ENCODE measurements at regions not wholly inside any gene's neighbourhood (a gene's known extent, or its start where the extent isn't known, plus 50 kb on each side); places are given as distances from the start of the nearest gene placed in this dataset.
A peak's percentile ranks its signal among the peaks of the same experiment; 100 is the strongest.

DNA sequence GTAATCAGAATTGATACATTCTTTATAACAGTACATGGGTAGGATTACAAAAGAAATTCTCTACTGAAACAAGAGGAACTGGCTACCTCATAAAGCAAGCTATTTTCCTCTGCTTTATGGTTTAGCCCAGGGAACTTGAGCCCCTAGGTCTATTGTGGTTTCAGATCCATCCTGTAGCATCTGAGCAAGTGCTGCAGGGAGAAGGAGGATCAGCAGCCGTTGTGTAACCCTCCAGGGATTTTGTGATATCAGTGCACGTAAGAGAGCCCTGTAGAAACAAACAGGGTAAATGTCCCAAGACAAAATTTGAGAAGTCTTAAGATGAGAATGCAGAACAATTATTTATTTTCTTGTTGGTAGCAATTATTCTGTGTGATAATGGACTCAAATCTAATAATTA lies 165.2 kb upstream of the DEFB112 start:
- no peak for FAIRE-seq

DNA sequence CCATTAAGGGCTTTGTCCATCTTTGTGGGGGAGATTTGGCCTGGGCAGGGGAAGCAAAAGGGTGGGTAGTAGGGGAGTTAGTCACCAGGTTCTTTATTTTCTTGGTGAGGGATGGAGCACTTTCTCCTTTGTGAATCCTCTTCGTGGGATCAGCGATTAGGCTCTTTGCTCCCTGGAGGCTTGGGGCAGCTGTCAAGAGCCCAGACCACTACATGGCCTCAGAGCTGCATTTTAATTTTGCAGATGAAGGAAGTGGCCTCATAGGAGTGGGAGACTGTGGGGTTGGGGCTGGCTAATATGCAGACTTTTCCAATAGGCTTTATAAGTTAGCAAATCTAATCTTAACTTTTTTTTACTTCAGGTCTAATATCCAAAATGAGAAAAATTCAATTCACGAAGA lies 168.1 kb upstream of the DEFB112 start:
- DNase-seq (ENCODE audit: insufficient read length, low spot score): no peak
- FAIRE-seq: no peak

More for the DNA sequence above, 165.2 kb upstream of the DEFB112 start:
- DNase-seq (ENCODE audit: insufficient read length, low spot score): no peak

DNA sequence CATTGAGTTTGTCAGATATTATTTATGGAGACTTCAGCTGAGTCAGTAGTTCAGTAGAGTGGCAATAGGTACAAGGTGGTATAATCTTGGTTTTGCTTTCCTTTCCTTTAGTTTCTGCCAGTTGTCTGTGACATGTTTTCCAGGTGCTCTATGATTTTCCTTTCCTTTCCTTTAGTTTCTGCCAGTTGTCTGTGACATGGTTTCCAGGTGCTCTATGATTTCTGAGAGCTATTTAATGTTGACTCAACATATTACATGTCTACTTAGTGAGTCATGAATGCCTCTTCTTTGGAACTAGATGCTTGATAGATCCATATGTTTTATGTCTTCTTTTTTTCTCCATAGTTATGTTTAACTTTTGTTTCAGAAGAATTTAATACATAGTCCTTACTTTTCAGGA lies 186.4 kb upstream of the DEFB112 start:
- no peak for FAIRE-seq
- no peak for DNase-seq (ENCODE audit: insufficient read length, low spot score)

DNA sequence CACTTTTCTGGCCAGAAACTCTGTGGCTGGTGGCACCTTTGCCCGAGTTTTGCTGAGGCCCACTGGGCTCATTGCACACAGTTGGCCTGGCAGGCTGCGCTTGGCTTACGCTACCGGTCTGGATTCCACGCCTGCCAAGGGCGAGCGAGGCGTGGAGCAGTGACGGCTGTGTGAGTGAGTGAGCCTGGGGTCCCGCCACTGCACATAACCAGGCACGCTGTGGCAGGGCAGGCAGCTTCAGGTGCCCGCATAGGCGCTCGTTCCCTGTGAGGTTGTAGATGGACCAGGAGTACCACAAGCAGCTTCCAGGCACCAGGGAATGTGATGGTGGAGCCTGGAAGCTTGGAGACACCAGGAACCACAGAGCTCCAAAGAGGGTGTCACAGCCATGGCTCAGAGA lies 190.1 kb upstream of the DEFB112 start:
- FAIRE-seq: no peak

DNA sequence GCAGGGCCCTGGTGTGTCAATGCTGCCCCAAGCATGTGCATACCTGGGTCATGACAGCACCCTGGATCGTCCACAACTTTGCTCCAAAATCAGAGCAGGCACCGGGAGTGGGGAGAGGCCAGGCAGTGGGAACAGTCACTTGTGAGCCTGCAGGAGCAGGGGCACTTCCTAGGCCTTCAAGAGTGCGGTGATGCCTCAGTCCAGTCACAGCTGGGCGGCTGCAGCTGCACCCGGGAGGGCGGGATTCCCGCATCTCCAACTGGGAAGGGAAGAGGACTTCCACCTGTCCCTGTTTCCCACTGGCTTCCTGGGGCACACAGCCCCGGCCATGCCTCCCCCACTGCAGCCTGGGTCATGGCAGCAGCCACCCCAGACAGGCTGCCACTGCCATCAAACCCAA lies 191.3 kb upstream of the DEFB112 start:
- no peak for FAIRE-seq

More for the DNA sequence above, 190.1 kb upstream of the DEFB112 start:
- DNase-seq (ENCODE audit: insufficient read length, low spot score): no peak

DNA sequence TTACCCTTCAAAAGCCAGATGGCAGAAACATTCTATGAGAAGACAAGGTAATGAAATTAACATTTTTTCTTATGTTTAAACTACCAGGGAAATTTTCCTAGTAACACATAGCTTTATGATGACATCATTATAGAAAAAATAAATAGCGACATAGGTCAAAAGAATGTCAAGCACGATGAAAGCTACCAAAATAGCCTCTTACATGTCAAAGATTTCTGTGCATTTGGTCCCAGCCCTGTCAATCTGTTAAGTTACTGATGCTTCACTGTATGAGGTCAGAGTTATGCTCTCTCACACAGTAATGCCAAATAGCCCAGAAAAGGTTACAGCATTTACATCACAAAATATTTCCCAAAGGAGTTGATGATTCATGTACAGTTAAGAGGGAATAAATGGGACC lies 199.8 kb upstream of the DEFB112 start:
- DNase-seq (ENCODE audit: insufficient read length, low spot score): no peak
- no peak for FAIRE-seq

More for the DNA sequence above, 191.3 kb upstream of the DEFB112 start:
- no peak for DNase-seq (ENCODE audit: insufficient read length, low spot score)

DNA sequence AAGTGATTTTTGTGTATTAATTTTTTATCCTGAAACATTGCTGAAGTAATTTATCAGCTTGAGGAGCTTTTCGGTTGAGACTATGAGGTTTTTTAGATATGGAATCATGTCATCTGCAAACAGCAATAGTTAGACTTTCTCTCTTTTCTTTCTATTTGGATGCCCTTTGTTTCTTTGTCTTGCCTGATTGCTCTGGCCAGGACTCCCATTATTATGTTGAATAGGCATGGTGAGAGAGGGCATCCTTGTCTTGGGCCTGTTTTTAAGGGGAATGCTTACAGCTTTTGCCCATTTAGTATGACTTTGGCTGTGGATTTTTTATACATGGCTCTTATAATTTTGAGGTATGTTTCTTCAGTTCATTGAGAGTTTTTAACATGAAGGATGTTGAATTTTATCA lies 207.6 kb upstream of the DEFB112 start:
- no peak for FAIRE-seq
- DNase-seq (ENCODE audit: insufficient read length, low spot score): no peak

DNA sequence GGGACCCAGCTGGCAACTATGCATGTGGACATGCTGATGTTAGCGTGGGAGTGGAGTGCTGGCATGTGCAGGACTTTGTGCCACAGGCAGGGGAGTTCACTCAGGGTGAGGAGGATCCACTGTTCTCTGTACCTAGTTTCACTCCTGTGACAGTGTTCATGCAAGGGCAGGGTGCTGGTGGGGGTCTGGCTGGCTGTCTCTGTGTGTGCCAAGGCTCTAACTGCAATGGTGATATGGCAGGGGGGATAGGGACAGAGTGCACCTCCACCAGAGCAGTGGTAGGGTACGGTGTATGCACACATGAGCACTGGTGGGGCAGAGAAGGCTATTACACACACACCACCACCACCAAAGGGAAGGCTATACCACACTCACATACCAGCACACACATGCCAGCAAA lies 210.2 kb upstream of the DEFB112 start:
- FAIRE-seq: no peak
- DNase-seq (ENCODE audit: insufficient read length, low spot score): no peak

DNA sequence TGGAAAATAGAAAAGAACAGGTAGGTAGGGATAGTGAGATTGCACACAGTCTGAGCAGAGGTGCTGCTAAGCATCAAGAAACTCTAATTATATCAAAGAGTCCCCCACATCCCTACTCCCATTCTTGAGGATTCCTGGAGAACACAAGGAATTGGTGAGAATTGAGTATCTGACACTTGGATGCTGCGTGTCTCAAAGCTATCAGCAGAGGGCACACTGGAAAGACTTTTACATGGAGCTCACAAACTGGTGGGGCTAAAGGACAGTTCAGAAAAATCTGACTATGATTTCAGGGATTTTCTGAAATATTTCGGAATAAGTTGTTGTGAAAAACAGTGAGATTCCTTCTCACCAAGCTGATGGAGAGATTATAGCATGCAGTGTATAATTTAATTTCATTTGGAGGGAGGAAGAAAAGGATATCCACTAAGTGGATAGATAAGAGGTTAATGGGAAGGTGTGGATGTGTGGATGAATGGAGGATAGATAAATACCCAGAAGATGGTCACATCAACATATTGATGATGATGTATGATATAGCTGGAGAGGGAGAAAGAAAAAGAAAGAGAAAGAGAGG lies 215.4 kb upstream of the DEFB112 start:
- peak; percentile 23 for DNase-seq (ENCODE audit: insufficient read length, low spot score)
- no peak for FAIRE-seq

DNA sequence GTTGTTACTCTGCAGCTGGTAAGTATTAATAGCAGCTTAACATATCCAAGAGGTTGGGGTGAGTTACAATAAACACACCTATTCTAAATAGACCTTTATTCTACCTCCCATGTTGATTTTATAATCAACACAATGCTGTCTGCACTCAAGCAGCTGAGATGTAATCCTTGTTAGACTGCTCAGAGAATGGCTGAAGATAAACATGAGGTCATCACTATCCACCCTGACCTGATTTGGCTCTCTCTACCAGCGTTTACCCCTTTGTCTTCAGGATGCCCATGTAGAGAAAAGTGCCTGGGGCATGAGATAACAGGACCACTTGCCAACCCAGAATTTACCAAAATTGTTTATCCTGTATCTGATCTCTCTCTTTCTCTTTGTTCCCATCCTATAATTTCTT lies 220.7 kb upstream of the DEFB112 start:
- DNase-seq (ENCODE audit: insufficient read length, low spot score): no peak
- no peak for FAIRE-seq

DNA sequence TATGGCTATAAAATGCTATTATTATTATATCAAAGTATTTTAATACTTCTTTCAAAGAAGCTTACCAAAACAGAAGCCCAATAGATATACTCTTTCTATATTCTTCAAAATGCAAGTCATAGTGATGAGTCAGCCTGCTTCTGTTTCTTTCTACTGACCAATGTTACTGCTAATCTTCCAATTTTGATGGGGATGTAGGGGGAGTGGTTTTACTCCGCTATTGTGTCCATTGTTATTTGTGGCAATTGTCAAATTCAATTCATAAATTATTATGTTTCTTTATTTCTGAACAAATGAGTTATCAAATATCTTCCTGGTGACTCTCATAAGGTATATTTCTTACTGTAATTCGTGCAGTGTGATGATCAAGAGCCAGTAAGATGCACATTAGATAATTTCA lies 221.5 kb upstream of the DEFB112 start:
- DNase-seq (ENCODE audit: insufficient read length, low spot score): no peak
- FAIRE-seq: no peak

DNA sequence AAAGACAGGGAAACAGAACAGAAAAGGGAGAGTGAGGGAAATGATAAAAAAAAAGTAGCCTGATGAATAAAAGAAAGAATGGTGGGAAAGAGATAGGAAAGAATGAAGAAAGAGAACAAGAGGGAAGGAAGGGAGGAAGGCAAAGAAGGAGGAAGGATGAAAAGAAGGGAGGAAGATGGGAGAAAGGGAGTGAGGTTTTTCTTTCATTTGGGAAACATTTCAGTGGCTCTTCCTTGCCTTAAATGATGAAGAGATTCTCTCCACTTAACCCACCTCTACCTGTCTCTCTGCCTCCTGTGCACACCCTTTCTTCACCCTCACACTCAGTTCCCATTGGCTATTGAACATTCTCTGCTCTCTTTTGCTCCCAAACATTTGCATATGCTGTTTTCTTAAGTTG lies 222.1 kb upstream of the DEFB112 start:
- FAIRE-seq (no peak), DNase-seq (ENCODE audit: insufficient read length, low spot score) (no peak)

DNA sequence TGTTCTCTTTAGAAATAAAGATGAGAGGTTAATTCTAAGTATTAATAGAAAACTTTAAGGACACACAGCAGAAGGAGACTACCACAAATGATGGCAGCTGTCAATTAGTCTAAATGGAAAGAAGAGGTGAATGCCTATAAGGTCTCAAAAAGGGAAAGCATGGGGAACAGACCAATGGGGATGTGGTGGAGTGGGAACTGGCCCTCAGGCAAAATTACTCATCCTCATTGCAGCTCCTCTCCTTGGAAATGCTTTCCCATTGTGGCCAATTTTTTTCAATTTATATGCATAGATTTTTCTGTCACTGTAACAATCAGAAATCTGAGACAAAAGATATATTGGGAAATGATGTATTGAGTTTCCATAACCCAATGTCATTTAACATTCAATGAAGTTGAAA lies 222.9 kb upstream of the DEFB112 start:
- DNase-seq (ENCODE audit: insufficient read length, low spot score) (peak; percentile 19), FAIRE-seq (no peak)

DNA sequence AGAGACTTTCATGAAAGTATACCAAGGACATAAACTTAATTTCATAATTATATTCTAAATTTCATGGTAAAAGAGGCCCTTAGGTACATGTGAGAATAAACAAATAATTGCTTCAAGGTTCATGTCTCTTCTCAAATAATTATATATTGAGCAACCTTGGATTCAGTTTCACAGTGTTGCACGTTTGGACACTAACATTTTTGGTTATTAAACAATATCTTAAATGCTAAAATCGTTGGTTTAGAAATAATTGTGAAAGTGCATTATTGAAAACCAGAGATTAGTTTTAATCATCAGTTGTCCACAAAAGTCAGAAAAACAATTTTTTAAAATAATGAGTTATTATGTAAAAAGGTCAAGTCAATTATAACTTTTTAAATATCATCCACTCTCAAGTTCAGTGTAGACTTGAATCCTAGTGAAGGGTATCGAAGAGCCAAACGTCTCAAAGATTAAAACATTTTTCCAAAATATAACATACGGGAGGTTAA lies 227.1 kb upstream of the DEFB112 start:
- no peak for FAIRE-seq
- no peak for DNase-seq (ENCODE audit: insufficient read length, low spot score)

DNA sequence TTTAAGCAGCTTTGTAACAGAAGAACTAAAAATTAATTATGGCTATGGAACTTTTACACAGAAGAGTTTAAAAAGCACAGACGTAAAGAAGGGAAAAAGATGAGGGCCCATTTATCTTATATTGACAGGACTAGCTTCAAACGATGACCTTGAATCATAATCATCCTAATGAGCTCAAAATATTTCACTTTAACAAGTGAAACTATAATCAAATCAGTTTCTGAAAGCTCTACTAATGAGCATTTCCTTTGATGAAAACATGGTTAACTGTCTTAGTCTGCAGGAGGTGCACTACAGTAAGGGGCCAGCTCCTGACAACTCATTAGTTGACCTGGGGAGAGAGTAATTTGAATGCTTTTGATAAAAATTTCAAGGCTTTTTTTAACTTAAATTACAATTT lies 228.0 kb upstream of the DEFB112 start:
- DNase-seq (ENCODE audit: insufficient read length, low spot score) (no peak), FAIRE-seq (no peak)

DNA sequence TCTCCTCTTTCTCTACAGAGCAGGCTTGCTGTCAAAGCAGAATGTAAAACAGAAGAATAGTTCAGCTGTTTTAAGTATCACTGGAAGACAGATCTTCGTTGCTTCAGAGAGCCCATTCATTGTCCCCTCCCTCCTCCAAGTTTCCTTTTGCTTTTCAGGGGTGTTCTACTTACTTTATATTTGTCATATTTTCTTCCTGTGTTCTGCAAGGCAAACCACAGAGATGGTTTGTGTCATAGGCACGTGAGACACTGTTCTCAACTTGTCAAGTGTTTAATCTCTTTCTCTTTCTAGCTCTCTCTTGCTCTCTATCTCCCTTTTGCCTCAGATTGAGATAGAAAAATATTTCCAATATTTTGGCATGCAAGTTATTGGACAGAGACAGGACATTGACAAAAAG lies 228.9 kb upstream of the DEFB112 start:
- no peak for DNase-seq (ENCODE audit: insufficient read length, low spot score)
- FAIRE-seq: no peak

DNA sequence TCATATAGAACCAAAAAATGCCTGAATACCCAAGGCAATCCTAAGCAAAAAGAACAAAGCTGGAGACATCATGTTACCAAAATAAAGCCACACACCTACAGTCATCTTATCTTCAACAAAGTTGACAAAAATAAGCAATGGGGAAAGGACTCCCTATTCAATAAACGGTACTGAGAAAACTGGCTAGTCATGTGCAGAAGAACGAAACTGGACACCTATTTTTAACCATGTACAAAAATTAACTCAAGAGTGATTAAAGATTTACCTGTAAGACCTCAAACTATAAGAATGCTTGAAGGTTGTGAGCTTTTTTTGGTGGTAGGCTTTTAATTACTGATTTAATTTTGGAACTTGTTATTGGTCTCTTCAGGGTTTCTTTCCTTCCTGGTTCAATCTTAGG lies 236.0 kb upstream of the DEFB112 start:
- no peak for FAIRE-seq
- DNase-seq (ENCODE audit: insufficient read length, low spot score): no peak

DNA sequence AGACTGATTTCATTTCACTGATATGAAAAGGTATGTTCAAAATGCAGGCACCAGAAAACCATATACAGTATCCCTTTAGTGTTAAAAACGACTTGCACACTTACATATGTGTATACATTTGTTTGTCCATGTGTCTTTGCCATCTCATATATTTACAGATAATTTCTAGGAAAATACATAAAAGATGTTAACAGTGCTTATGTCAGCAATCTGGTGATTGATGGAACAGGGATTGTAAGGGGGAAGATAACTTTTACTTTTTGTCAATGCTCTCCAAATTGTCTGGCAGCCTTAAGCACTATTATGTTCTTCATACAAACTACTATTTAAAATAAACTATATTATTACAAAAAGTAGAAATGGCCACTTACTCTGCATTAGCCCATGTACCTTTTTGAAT lies 238.5 kb upstream of the DEFB112 start:
- no peak for FAIRE-seq
- no peak for DNase-seq (ENCODE audit: insufficient read length, low spot score)

DNA sequence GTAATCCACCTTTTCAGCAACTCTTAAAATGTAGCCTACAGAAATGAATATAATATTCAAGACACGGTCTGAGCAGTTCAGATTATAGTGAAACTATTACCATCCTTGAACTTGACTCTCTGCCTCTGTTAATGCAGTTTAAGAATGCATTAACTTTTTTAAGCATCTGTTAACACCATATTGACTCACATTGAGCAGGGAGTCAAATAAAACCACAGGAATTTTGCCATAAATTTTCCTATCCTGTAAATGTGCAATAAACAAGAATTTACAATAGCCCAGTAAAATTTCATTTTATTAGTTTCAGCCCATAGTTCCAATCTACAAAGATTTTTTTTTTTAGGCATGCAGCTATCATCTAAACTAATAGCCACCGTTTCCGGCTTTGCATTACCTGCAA lies 239.2 kb upstream of the DEFB112 start:
- peak; percentile 30 for DNase-seq (ENCODE audit: insufficient read length, low spot score)
- no peak for FAIRE-seq

DNA sequence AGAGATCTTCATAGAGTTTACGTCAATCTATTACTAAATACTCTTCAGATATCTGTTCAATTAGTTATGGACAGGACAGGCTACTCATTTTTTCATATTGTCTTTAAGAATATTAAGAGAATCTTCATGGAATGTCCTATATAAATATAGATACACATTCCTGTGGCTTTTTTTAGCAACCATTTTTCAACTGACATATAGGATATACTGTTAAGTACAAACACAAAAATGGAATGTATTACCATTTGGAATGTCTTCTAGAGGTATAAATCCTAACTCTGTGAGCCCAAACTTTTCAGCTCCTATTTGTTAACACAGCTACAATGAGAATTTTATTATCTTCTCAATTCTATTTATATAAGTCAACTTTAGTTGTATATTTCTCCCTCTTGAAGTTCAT lies 239.6 kb upstream of the DEFB112 start:
- no peak for FAIRE-seq
- peak; percentile 4 for DNase-seq (ENCODE audit: insufficient read length, low spot score)

DNA sequence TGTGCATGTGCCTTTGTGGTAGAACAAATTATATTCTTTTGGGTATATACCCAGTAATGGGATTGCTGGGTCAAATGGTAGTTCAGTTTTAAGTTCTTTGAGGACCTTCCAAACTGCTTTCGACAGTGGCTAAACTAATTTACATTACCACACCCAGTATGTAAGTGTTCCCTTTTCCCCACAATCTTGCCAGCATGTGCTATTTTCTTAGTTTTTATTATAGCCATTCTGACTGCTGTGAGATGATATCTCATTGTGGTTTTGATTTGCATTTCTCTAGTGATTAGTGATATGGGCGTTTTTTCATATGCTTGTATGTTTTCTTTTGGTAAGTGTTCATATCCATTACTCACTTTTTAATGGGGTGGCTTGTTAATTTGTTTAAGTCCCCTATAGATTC lies 251.6 kb upstream of the DEFB112 start:
- DNase-seq (ENCODE audit: insufficient read length, low spot score) (no peak), FAIRE-seq (no peak)

DNA sequence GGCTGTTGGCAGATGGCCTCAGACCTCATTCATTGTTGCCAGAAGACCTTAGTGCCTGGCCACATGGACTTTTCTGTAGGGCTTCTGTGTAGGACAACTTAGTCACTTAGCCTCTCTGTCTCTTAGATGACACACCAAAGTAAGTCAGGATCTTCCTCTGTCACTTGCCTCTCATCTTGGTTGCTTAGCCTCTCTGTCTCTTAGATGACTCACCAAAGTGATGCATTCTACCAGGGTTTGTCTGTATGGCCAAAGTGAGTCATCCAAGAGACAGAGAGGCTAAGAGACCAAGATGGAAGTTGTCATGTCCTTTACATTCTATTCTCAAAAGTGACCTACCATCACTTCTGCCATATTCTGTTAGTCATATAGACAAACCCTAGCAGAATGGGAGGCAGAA lies 255.9 kb upstream of the DEFB112 start:
- FAIRE-seq: peak; percentile 9

DNA sequence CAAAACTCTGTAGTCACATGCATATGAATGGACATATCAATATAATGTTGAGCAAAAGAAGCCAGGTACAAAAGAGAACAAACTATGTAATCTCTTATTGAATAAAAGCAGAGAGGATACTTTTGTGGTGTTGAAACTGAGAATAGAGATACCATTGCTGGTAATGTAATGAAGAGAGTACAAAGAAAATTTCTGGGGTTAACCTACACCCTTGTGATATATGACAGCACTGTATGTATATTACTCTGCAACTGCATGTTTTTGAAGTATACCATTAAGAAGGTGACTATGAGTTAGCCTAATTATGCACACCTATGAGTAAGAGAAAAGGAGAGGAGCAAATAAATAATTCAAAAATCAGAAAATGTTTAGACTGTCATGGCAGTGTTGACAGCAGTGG lies 268.8 kb upstream of the DEFB112 start:
- no peak for DNase-seq (ENCODE audit: insufficient read length, low spot score)
- FAIRE-seq: no peak

More for the DNA sequence above, 255.9 kb upstream of the DEFB112 start:
- no peak for DNase-seq (ENCODE audit: insufficient read length, low spot score)
